HG02840 (cell line): ENCODE measurements at regions not wholly inside any gene's neighbourhood (a gene's known extent, or its start where the extent isn't known, plus 50 kb on each side); places are given as distances from the start of the nearest gene placed in this dataset.

Experiments used
- ATAC-seq: cut with Tn5 transposase; IDR thresholded peaks from one replicate; pipeline ENCODE4 v1.9.1; 2021; ENCODE audit warnings: mild to moderate bottlenecking, moderate library complexity, moderate number of reproducible peaks; ENCODE audit not compliant: unreplicated experiment, low FRiP score

GRCh38 chr18:2480536-2480935 lies 90.8 kb downstream of the METTL4 start:
- no peak for ATAC-seq

GRCh38 chr18:2482706-2483475 lies 88.4 kb downstream of the METTL4 start:
- ATAC-seq: no peak

- no peak for ATAC-seq
Measured at GRCh38 chr18:2485983-2486382, 85.3 kb downstream of the METTL4 start.

GRCh38 chr18:2486426-2486825 lies 84.9 kb downstream of the METTL4 start:
- ATAC-seq: no peak
